Ovary (tissue), 3 donors: ENCODE measurements at regions not wholly inside any gene's neighbourhood (a gene's known extent, or its start where the extent isn't known, plus 50 kb on each side); places are given as distances from the start of the nearest gene placed in this dataset.

Experiments used
- EP300 ChIP-seq: sonication (generic); formaldehyde crosslinking; IDR thresholded peaks from one replicate; pipeline ENCODE4 v1.6.1; 2017; ENCODE audit warnings: antibody characterized with exemption
- POLR2A ChIP-seq: fragments of 450-650 bp; IDR thresholded peaks from one replicate; pipeline ENCODE4 v1.6.1; 2017; ENCODE audit warnings: antibody characterized with exemption, mild to moderate bottlenecking, moderate library complexity
- TF ChIP-seq, protein P1 (sequence below), 3 donors: fragments of 450-650 bp in 2 of 3; fragments of 200-600 bp in 1 of 3; IDR thresholded peaks; one replicate each; pipeline versions ENCODE4 v1.5.1 to v1.8.0; 2016 to 2022; ENCODE audit warnings: antibody characterized with exemption in 3 of 3, mild to moderate bottlenecking in 1 of 3
- donor health status: DM: no; HTN: no; CAD: no.

DNA sequence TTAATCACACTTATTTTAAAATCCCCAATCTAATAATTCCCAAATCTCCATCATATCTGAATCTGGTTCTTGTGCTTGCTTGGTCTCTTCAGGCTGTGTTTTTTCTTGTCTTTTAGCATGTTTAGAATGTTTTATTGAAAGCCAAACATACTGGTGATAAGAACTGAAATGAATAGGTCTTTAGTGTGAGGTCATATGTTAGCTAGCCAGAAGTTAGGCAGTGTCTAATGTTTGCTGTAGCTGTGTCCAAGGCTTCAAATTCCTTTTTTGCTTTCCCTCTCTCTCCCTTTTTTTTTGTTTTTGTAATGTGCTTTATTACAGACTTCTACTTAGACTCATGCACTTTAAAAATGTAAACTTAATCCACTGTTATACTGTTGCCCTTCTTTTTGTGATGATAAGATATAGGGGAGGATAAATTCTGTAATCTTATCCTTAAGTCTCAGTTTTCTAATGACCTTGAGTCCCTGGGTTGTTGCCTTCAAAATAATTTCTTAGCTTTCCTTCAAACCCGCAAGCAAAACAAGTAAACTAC, 725.1 kb downstream of the BRINP3 start:
- TF ChIP-seq EP300 = no peak
- TF ChIP-seq POLR2A = no peak
- TF ChIP-seq, protein P1, sequence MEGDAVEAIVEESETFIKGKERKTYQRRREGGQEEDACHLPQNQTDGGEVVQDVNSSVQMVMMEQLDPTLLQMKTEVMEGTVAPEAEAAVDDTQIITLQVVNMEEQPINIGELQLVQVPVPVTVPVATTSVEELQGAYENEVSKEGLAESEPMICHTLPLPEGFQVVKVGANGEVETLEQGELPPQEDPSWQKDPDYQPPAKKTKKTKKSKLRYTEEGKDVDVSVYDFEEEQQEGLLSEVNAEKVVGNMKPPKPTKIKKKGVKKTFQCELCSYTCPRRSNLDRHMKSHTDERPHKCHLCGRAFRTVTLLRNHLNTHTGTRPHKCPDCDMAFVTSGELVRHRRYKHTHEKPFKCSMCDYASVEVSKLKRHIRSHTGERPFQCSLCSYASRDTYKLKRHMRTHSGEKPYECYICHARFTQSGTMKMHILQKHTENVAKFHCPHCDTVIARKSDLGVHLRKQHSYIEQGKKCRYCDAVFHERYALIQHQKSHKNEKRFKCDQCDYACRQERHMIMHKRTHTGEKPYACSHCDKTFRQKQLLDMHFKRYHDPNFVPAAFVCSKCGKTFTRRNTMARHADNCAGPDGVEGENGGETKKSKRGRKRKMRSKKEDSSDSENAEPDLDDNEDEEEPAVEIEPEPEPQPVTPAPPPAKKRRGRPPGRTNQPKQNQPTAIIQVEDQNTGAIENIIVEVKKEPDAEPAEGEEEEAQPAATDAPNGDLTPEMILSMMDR (IDR thresholded peaks at IDR 0.05) = no peak
